HG03060 (cell line): ENCODE measurements at regions not wholly inside any gene's neighbourhood (a gene's known extent, or its start where the extent isn't known, plus 50 kb on each side); places are given as distances from the start of the nearest gene placed in this dataset.

Experiments
- ATAC-seq: cut with Tn5 transposase; IDR thresholded peaks from one replicate; pipeline ENCODE4 v1.9.1; 2021; ENCODE audit warnings: low read depth, moderate number of reproducible peaks; ENCODE audit not compliant: unreplicated experiment

DNA sequence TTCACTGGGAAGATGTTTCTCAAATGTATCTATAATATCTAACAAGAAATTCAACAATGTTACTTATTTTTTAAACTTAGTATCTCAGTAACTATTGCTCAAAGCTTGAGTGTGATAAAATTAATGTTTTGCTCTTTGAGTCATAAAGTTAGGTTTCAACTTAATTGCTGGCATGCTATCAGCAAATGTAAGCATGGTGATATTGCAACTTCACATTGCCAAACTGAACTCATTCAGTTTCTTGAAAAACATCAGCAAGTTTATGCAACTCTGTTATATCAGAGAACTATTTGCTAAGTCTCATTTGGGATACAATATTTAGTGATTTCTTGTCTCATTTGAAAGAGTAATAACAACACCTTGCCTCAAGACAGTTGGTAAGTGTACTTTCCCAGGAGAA, 91.2 kb upstream of the KLF3 start:
- ATAC-seq = no peak

DNA sequence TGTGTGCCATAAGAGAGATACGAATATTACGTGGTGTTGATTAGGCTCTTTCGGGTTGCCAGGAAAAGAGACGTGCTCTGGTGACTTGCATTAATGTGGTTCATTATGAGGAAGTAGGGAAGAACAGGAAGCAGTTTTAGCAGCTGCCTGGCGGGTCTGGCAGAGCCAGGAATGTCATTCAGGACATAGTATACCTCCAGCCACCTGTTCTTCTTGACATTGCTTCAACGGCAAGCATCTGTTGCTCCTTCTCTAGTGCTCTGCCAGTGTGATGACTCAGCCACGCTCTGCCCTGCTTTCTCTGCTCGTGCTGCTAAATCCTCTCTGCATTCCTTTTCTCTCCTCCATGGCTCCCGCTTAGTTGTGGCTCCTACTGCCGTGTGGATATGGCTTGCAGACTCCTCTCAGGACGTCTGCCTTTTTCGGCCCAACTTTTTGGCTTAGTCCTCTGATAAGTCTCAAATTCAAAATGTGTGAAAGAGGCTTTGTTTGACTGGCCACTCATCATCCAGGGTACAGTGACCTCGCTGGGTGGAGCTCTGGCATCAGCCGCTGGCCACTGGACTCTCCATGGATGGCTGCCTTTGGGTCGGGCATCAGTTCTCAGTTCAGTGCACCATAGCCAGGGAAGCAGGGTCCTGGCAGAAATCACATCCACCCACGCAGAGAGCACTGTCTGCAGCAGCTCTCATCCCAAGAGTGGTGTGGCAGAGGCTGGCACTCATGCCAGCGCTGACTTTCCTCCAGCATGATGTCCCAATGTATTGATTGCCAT, 89.3 kb upstream of the KLF3 start:
- ATAC-seq = no peak

DNA sequence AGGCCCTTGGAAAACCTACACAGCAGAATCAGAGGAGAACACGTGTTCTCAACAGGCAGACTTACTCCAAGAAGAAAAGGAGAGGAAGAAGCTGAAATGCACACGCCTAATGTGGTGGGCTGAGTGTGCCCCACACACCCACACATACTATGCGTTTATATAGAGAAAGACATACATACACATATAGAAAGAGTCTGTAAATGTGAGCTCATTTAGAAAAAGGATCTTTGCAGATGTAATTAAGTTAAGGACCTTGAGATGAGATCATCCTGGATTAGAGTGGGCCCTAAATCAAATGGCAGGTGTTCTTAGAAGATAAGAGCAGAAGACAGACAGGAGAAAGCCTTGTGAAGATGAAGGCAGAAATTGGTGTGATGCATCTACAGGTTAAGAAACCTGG, 87.2 kb upstream of the KLF3 start:
- no peak for ATAC-seq

DNA sequence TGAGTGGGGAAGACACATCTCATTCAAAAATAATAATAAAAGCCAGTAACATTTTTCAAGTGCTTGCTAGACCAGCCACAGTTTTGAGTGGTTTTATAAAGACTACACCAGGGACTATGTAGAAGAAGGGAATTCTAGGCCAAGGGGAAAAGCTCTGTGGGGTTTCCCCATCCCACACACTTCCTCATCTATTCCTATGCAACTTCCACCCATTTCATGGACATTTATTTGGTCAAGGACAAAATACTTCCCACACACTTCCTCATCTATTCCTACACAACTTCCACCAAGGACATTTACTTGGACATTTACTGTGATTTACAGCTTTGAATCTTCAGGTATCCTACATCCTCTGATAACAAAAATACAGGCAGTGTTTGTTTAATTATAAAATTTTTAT, 86.5 kb upstream of the KLF3 start:
- ATAC-seq = no peak

DNA sequence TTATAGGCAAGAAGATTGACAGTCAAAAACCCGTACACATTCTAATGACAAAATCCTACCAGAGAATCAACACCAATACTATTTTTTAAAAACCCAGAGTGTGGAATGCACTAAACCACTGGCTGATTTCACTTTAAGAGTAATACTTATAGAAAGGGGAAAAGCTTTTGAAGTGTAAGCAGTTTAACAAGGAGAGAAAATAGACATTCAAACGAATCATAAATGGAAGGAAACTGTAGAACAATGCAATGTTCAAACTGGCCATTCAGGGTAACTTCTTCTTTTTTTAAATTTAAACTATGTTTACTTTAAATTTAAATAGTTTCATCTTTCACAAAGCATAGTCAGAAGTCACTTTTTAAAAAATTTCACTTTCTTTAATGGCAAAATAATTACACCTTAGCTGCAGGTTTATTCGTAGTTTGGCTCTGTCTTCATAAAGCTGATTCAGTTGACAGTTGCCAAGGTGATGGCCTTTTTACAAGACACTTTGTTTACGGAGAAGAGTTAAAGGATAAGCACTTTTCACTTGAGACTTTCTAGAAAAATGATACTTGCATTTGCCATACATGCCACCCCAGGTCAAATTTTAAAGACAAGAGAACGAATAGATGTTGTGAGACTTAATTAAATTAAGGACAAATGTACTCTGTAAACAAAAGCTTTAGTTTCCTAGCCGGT, 82.4 kb upstream of the KLF3 start:
- ATAC-seq = no peak

DNA sequence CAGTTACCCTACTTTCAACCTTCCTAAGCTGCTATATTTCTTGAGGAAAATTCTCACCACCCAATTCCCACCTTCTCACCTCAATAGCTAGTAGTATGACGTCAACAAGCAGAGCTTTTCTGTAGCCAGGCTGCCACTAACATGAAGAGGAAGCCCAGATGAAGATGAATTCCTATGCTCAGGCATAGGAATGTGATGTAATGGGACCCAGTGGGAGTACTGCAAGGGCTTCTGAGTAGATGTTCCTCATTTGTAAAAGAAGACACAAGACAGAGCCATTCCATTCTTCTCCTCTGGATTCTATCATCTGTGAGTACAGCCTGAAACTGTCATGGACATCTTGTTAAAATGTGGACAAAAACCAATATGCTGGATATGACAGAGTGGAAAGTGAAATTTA, 81.6 kb upstream of the KLF3 start:
- ATAC-seq = no peak

DNA sequence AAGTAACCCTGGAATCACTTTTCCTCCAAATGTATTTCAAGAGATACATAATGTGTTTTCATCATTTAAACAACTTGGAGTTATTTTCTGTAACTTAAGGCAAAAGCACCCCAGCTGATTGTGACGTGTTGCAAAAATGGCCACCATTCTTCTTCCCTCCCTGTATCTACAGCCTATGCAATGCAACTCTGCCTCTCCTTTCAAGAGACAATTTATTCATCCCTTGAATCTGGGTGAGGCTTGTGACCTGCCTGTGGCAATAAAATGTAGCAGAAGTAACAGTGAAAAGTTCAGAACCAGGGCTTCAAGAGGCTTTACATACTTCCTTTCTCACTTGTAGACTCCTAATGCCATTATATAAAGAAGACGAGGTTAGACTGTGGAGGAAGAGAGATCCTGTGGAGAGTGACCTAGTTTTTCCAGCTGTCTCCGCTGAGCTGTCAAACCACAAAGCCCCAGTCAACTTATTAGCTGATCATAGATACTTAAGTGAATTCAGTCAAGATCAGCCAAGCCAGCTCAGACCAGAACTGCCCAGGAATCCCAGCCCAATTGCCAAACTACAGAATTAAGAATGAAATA, 81.0 kb upstream of the KLF3 start:
- ATAC-seq = no peak

DNA sequence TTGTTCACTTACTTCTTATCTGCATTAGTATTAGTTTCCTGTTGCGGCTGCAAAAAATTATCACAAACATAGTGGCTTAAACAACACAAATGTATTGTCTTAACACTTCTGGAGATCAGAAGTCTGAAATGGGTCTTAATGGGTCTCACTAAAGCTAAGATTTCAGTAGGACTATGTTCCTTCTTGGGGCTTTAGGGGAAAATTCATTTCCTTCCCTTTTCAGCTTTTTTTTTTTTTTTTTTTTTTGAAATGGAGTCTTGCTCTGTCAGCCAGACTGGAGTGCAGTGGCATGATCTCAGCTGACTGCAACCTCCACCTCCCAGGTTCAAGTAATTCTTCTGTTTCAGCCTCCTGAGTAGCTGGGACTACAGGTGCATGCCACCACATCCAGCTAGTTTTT, 78.1 kb upstream of the KLF3 start:
- ATAC-seq = no peak

DNA sequence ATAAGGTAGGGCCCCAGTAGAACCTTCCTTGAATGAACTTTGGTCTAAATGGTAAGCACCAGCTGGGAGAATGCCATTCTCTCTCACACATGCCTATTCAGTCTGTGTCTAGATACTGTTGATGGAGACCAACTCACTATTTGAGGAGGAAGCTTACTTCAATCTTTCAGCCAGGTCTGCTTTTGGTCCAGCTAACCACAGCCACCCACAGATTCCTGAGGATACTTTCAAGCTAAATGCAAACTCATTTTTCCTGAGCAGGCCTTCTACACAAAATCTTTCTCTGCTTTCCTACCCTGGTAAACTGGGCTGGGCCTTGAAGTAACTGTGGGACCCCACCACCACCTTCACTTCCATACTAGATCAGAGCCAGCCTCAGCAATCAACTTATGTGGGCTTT, 76.9 kb upstream of the KLF3 start:
- ATAC-seq = no peak

DNA sequence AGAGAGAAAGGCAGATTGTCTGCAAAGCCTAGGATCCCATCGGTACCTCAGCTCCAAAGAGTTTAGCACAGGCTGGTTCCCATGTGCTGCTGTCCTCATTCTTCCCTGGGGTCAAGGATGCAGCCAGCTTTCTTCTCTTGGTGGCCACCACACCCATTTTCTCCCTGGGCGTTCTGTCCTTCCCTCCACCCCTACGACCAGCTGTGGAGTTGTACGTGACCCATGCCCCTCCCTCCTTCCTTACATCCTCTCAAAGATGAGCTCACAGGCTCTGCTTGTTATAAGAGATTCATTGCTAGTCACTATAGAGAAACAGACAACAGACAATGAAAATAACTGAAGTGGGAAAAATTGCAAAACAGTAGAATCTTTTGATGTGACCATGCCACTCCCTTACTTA, 74.0 kb upstream of the KLF3 start:
- ATAC-seq = no peak

DNA sequence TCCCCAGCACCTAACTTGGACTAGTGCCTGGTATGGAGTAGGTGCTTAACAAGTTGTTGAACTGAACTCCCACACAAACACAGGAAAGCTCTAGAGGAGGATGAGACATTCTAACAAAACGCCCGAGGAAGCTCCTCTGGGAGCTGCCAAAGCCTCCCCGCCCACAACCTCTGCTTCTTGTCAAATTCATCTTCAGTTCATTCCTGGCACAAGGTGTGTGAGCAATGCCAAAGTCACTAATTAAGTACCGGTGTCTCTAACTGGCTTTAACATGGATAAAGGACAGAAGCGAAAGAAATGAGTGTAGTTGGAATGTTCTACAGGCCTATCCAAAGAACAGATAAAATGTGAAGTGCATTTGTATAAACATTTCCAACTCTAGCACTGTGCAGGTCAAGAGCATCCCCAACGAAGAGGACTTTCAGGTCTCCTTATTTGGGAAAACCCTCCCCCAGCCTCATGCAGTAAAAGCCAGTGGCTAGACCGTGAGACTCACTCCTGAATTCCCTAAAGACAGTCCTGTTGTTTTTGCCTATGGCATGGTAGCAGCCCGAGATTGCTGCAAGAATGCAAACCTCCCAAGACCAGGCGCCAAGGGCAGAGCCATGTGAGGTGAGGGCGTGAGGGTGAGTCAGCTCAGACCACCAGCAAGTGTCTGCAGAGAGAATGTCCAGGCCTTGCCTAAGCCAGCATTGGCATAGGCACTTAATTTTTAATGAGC, 72.2 kb upstream of the KLF3 start:
- ATAC-seq = no peak

DNA sequence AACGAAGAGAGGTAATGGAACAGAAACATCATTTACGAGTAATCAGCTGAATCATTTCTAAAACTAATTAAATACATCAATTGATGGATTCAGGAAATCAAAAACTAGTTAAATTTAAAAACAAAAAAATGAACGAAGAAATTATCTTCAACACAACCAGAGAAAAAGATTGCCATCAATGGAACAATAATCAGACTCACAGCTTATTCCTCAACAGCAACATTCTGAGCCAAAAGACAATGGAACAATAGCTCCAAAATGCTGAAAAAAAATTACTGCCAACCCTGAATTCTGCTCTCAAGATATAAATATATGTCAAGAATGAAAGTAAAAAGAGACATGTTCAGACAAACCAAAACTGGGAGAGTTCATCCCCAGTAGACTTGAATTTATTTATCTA, 65.5 kb upstream of the KLF3 start:
- no peak for ATAC-seq

DNA sequence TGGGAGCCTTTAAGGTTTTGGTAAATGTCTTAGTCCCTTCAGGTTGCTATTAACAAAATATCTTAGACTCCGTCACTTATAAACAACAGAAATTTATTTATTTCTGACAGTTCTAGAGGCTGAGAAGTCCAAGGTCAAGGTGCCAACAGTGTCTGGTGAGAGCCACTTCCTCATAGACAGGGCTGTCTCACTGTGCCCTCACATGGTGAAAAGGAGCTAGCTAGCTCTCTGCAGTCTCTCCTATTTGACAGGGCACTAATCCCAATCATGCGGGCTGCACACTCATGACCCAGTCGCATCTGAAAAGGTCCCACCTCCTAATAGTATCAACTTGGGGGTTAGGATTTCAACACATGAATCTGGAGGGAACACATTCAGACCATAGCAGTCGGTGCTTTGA, 63.4 kb upstream of the KLF3 start:
- no peak for ATAC-seq

DNA sequence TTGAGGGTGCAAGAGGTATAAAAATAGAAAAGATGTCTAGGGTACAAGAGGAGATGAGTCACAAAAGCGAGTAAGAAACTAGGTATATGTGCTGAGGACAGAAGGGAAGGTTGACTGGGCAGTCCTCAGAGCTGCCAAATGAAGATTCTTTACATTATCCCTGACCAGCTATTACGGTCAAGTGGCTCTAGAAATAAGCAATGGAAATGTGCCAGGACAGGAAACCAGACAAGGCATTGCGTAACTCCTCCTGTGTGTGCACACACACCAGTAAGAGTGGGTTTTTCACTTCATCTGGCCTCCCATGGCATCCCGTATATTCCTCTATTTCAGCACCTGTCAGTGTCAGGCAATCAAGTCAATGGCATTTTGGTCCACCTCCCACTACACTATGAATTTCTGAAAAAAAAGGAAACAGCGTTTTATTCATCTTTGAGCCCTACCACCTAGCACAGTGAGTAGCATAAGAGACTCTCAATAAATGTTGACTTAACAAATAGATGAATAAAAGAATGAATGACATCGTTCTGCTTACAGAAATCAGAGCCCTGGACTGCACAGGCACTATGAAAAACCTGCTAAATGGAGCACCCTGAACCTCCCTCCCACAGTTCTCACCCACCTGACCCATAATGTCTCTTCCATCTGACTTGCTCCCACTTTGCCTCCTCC, 62.6 kb upstream of the KLF3 start:
- ATAC-seq = no peak

DNA sequence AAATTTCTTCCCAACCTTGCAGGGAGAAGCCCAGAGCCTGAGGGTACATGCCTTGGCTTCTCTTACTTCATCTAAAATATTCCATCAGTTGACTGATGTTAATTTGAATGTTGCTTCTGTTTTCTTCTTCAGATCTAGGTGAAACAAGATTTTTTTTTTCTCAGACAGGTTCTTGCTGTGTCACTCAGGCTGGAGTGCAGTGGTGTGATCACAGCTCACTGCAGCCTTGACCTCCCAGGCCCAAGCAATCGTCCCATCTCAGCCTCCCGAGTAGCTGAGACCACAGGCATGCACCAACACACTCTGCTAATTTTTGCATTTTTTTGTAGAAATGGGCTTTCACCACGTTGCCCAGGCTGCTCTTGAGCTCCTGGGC, 62.1 kb upstream of the KLF3 start:
- ATAC-seq = no peak

DNA sequence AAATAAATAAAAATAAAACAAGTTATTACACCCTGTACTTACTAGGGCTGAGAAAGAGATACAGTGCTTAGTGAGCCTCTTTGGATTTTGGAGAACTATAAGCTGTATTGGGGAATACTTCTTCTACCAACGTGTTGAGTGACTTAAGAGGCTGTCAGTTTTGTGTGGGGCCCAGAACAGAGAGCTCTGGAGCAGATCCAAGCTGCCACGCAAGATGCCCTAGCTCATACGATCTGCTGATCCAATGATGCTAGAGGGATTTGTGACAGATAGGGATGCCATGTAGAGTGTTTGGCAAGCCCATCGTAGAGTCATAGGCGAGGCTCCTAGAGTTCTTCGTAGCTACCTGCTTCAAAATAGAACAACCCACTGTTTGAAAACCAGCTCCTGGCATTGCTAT, 60.3 kb upstream of the KLF3 start:
- ATAC-seq = no peak

DNA sequence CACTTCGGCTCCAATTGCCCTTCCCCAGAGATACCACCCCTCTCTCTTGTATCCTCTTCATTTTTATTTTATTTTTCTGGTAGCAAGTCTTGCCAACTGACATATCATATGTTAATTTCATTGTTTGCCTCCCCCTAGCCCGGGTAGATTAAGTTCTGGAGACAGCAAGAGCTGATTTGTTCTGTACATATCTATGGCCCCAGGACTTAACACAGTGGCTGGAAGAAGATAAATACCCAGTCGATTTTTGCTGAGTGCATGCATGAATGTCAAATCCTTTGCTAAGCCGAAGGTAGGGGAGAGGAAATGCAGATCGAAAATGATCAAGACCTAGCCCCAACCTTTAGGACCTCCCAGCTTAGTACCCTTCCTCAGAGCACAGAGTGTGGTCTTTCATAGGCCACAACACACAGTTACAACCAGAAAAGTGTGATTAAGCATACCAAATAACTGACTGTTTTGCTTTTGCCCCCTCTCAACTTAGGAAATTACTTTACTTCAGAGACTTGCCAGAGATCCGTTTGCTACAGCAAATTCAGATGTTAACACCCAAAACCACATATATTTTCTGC, 58.7 kb upstream of the KLF3 start:
- no peak for ATAC-seq

DNA sequence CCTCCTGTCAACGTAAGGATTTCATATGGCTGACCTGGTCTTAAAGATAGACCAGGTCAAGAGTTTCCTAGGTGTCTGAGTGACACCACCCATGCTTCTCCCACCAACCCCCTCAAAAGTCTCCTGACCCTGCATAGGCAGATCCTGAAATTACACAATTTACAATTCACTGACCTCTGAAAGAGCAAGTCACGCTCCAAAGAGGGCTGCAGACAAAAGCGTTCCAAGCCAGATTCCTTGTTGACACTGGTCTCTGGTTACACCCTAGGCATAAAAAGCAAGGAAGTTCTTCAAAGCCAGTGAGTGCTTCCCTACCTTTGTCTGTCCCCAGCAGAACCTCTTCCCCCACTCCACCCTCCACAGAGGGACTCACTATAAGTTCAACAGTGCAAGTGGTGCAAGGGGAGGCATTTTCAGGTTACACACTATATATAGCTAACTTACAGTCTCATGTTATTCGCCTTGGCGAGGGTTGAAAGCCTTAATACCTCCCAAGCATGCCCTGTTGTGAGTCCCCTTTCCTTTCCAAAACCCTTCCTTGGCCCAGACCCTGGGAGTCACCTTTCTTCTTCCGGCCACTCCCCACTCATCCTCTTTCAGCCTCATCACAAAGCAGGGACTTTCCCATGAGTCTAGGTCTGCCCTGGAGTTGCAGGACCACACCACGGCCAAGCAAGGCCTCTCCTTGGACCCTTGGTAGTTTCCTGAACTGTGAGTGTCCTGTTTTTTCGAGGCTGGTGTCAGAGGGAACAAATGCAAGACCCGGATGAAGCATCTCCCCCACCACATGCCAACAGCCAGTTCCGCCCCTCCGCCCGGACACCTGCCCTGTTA, 58.0 kb upstream of the KLF3 start:
- no peak for ATAC-seq

DNA sequence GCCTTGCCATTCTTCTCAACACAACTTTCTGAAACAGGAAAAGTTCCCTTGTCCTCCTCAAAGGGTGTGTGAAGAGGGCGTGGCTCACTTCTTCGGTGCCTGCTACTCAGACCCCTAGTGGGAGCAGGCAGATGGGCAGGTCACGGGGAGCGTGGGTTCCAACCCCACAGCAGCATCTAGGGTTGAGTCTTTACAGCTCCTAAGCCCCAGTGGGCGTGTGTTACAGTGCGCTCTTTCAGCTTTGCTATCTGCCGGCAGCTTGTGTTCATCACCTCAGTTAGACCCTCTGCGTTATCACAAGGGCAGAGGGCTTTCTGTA, 57.5 kb upstream of the KLF3 start:
- no peak for ATAC-seq

DNA sequence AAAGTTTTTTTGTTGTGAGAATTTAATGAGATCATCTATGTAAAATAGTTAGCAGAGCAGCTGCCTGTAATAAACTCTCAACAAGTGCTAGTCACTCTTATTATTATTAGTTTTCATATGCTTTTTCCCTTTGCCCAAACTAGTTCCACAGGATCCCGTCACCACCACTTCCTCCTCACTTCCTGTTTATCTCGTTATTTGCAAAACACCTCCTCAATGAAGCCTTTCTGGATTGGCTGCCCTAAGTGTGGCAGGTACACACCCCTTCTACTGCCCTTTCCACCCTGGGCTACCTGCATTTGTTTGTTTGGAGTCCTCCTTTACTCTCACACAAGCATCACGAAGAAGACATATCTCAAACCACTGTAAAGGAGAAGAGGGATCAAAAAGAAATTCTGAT, 54.4 kb upstream of the KLF3 start:
- ATAC-seq = no peak
